ENCODE measurements at regions not wholly inside any gene's neighbourhood (a gene's known extent, or its start where the extent isn't known, plus 50 kb on each side); places are given as distances from the start of the nearest gene placed in this dataset.
"Not testable (repeated sequence)": the region's sequence is repeated elsewhere in the genome, so short reads cannot be mapped to it uniquely, and the experiment has no call there.

- DNase-seq = no peak
Observed at GRCh38 chr11:69205743-69206612, 50.2 kb downstream of the SMIM38 start.

GRCh38 chr11:69206613-69206965 is 50.9 kb downstream of the SMIM38 start:
- not testable (repeated sequence) for DNase-seq

- DNase-seq = no peak
Observed at GRCh38 chr11:69207165-69207889, 51.6 kb downstream of the SMIM38 start.

- no peak for DNase-seq
Observed at GRCh38 chr11:69208190-69209037, 52.7 kb downstream of the SMIM38 start.

- DNase-seq = no peak
Observed at GRCh38 chr11:69209038-69209350, 53.3 kb downstream of the SMIM38 start.

- DNase-seq = no peak
Observed at GRCh38 chr11:69209421-69210309, 53.9 kb downstream of the SMIM38 start.

- DNase-seq = peak; percentile 8 to 17
Observed at GRCh38 chr11:69210310-69211035, 54.7 kb downstream of the SMIM38 start.

- no peak for DNase-seq
Observed at GRCh38 chr11:69211540-69211919, 55.8 kb downstream of the SMIM38 start.

GRCh38 chr11:69211920-69212797 is 56.4 kb downstream of the SMIM38 start:
- no peak for DNase-seq

- no peak for DNase-seq
Observed at GRCh38 chr11:69212798-69213110, 57.0 kb downstream of the SMIM38 start.

GRCh38 chr11:69213316-69213715 is 57.6 kb downstream of the SMIM38 start:
- peak; percentile 29 to 52 for DNase-seq

- no peak for DNase-seq
Observed at GRCh38 chr11:69213964-69214363, 58.2 kb downstream of the SMIM38 start.

GRCh38 chr11:69215216-69215615 is 59.5 kb downstream of the SMIM38 start:
- DNase-seq = no peak

GRCh38 chr11:69215784-69216415 is 60.2 kb downstream of the SMIM38 start:
- no peak for DNase-seq

GRCh38 chr11:69216647-69217051 is 60.9 kb downstream of the SMIM38 start:
- no peak for DNase-seq

- no peak for DNase-seq
Observed at GRCh38 chr11:69217276-69218105, 61.8 kb downstream of the SMIM38 start.

GRCh38 chr11:69218271-69218682 is 62.5 kb downstream of the SMIM38 start:
- no peak for DNase-seq

- DNase-seq = no peak
Observed at GRCh38 chr11:69218946-69219720, 63.4 kb downstream of the SMIM38 start.

GRCh38 chr11:69219991-69220390 is 64.3 kb downstream of the SMIM38 start:
- DNase-seq = no peak

Measured in stimulated activated CD4-positive, alpha-beta T cell treated with anti-CD3 and anti-CD28 coated beads, Interleukin-4, amount 100 ng/mL, for 4 hours (primary cell).